ENCODE measurements at regions not wholly inside any gene's neighbourhood (a gene's known extent, or its start where the extent isn't known, plus 50 kb on each side); places are given as distances from the start of the nearest gene placed in this dataset.

GRCh38 chr14:43464968-43465367 lies 1042.1 kb downstream of the FSCB start:
- H3K36me3 ChIP-seq, result no peaks in the 10 kb centered on the region

GRCh38 chr14:43449291-43449690 lies 1057.8 kb downstream of the FSCB start:
- ATAC-seq (no peak), DNase-seq (no peak)
- H3K27ac ChIP-seq, result no peak overlapping the region
- H3K4me3 ChIP-seq, result no peak overlapping the region
- H3K27me3 ChIP-seq, result no peaks in the 10 kb centered on the region
- intact Hi-C loops (cut with DNase I), result no loop called here
- peaks cover 0 to 15% (median 0%) of the 10 kb centered on the region in 12 donors for H3K9me3 ChIP-seq
- TF ChIP-seq CTCF (IDR thresholded peaks at IDR 0.05), result no peak
- TF ChIP-seq POLR2A (IDR thresholded peaks at IDR 0.05), result no peak
- H3K36me3 ChIP-seq, result no peaks in the 10 kb centered on the region
- no peaks in the 10 kb centered on the region for H3K4me1 ChIP-seq
- WGBS, 4 donors, result 64 to 71% (median 67%) methylated on average over 5 of the region's 5 CpGs

More at GRCh38 chr14:43464968-43465367, 1042.1 kb downstream of the FSCB start:
- Histone ChIP-seq H3K4me1 (no peaks in the 10 kb centered on the region), H3K27me3 (no peaks in the 10 kb centered on the region), H3K4me3 (no peak overlapping the region), H3K27ac (no peak overlapping the region), H3K9me3 (peaks cover 0 to 12% (median 0%) of the 10 kb centered on the region in 12 donors)
- TF ChIP-seq POLR2A (IDR thresholded peaks at IDR 0.05), result no peak
- WGBS, 4 donors, result 65 to 84% (median 77%) methylated on average over 1 of the region's 1 CpG
- ATAC-seq (no peak), DNase-seq (no peak)
- intact Hi-C loops (cut with DNase I), result no loop called here

- TF ChIP-seq CTCF (IDR thresholded peaks at IDR 0.05) (no peak), POLR2A (IDR thresholded peaks at IDR 0.05) (no peak)
- H3K9me3 ChIP-seq, result peaks cover 0 to 16% (median 3%) of the 10 kb centered on the region in 12 donors
- H3K27ac ChIP-seq, result no peak overlapping the region
- intact Hi-C loops (cut with DNase I), result no loop called here
- 60 to 69% (median 64%) methylated on average over 3 of the region's 3 CpGs for WGBS, 4 donors
- DNase-seq (no peak), ATAC-seq (no peak)
- H3K4me1 ChIP-seq, result no peaks in the 10 kb centered on the region
- H3K36me3 ChIP-seq, result no peaks in the 10 kb centered on the region
- H3K27me3 ChIP-seq, result no peaks in the 10 kb centered on the region
- H3K4me3 ChIP-seq, result no peak overlapping the region
These were observed 1069.0 kb downstream of the FSCB start for GRCh38 chr14:43438056-43438455.

- no peaks in the 10 kb centered on the region for H3K4me1 ChIP-seq
- WGBS, 4 donors, result 67 to 77% (median 73%) methylated on average over 4 of the region's 4 CpGs
- no peak for ATAC-seq
- peaks cover 0 to 19% (median 5%) of the 10 kb centered on the region in 12 donors for H3K9me3 ChIP-seq
- DNase-seq, result no peak
- intact Hi-C loops (cut with DNase I), result no loop called here
- H3K36me3 ChIP-seq, result no peaks in the 10 kb centered on the region
- H3K27ac ChIP-seq, result no peak overlapping the region
- H3K27me3 ChIP-seq, result no peaks in the 10 kb centered on the region
- TF ChIP-seq CTCF (IDR thresholded peaks at IDR 0.05), result no peak
- no peak for TF ChIP-seq POLR2A (IDR thresholded peaks at IDR 0.05)
- H3K4me3 ChIP-seq, result no peak overlapping the region
These were observed 1088.8 kb downstream of the FSCB start for GRCh38 chr14:43418324-43418723.

- no peaks in the 10 kb centered on the region for H3K36me3 ChIP-seq
- 68 to 80% (median 76%) methylated on average over 2 of the region's 2 CpGs for WGBS, 4 donors
- H3K9me3 ChIP-seq, result no peaks in the 10 kb centered on the region
- intact Hi-C loops (cut with DNase I), result no loop called here
- DNase-seq, result no peak
- no peak for ATAC-seq
- H3K27me3 ChIP-seq, result no peaks in the 10 kb centered on the region
- no peak overlapping the region for H3K27ac ChIP-seq
- H3K4me3 ChIP-seq, result no peak overlapping the region
- no peak for TF ChIP-seq POLR2A (IDR thresholded peaks at IDR 0.05)
- H3K4me1 ChIP-seq, result no peaks in the 10 kb centered on the region
These were observed 1094.0 kb downstream of the FSCB start for GRCh38 chr14:43413084-43413483.
